Right lobe of liver (tissue), 6 donors: ENCODE measurements at regions not wholly inside any gene's neighbourhood (a gene's known extent, or its start where the extent isn't known, plus 50 kb on each side); places are given as distances from the start of the nearest gene placed in this dataset.

Experiments
- ATAC-seq, 4 donors: fragments of 200-7000 bp; cut with Tn5 transposase; one replicate each; pipeline ENCODE4 v1.9.1; 2020; ENCODE audit warnings: mild to moderate bottlenecking in 4 of 4, moderate library complexity in 4 of 4
- DNase-seq, 3 donors: peaks; one replicate each; pipeline ENCODE4 v3.0.0-alpha.2; 2020
- H3K27ac ChIP-seq, 3 donors: fragments of 200-600 bp; one replicate each; pipeline ENCODE4 v1.8.0; 2022
- H3K27me3 ChIP-seq, 2 donors: fragments of 200-600 bp; one replicate each; pipeline ENCODE4 v1.8.0; 2022
- H3K36me3 ChIP-seq, 4 donors: fragments of 200-600 bp; sonication (generic) in 1 of 4; one replicate each; pipeline versions ENCODE4 v1.5.1 to v1.8.0; 2017 to 2022; ENCODE audit warnings: control low read depth in 1 of 4
- H3K4me1 ChIP-seq, 4 donors: fragments of 200-600 bp; sonication (generic) in 1 of 4; one replicate each; pipeline versions ENCODE4 v1.5.1 to v1.8.0; 2017 to 2022; ENCODE audit warnings: control low read depth in 1 of 4
- H3K4me3 ChIP-seq, 3 donors: fragments of 200-600 bp; one replicate each; pipeline ENCODE4 v1.8.0; 2022
- H3K9me3 ChIP-seq, 4 donors: fragments of 200-600 bp; sonication (generic) in 1 of 4; one replicate each; pipeline versions ENCODE4 v1.5.1 to v1.8.0; 2017 to 2022; ENCODE audit warnings: control low read depth in 1 of 4
- CTCF ChIP-seq, 4 donors: fragments of 200-600 bp in 3 of 4; fragments of 450-650 bp in 1 of 4; IDR thresholded peaks; one replicate each; pipeline versions ENCODE4 v1.5.1 to v1.8.0; 2016 to 2022; ENCODE audit warnings: antibody characterized with exemption in 4 of 4, mild to moderate bottlenecking in 2 of 4
- POLR2A ChIP-seq: fragments of 450-650 bp; IDR thresholded peaks from one replicate; pipeline ENCODE4 v1.6.1; 2017; ENCODE audit warnings: antibody characterized with exemption, mild to moderate bottlenecking
- WGBS: methylation state at CpG from one replicate; pipeline ENCODE4 v1.1.6; 2018; ENCODE audit warnings: low coverage, low lambda C conversion rate; ENCODE audit not compliant: insufficient coverage; ENCODE audit errors: missing lambda C conversion rate; 5-methylcytosine and 5-hydroxymethylcytosine counted together
- intact Hi-C, 2 donors: fragments of 100-400 bp; cut with DNase I; formaldehyde crosslinking; loops; one replicate each; pipeline versions ENCODE4 v1.11.2 to v1.14.1; 2022
- donor health status: DM: no; HTN: yes; CAD: no.
- donor health status: DM: no; HTN: no; CAD: no.
- donor health status: DM: no; HTN: no; CAD: no.
- donor health status: DM: no; HTN: yes; CAD: no.
- donor health status: DM: no; HTN: yes; CAD: no.

GRCh38 chr6:4327841-4328240 lies 192.5 kb upstream of the ECI2 start:
- Histone ChIP-seq H3K4me1 (no peaks in the 10 kb centered on the region), H3K9me3 (no peaks in the 10 kb centered on the region), H3K36me3 (no peaks in the 10 kb centered on the region), H3K27ac (no peak overlapping the region), H3K4me3 (no peak overlapping the region), H3K27me3 (no peaks in the 10 kb centered on the region)
- 47% methylated on average over 1 of the region's 1 CpG for WGBS
- no peak for DNase-seq
- no peak for ATAC-seq
- TF ChIP-seq POLR2A, result no peak
- TF ChIP-seq CTCF (IDR thresholded peaks at IDR 0.05), result no peak
- intact Hi-C loops, result no loop called here

- no peak for ATAC-seq
- intact Hi-C loops, result no loop called here
- H3K9me3 ChIP-seq, result no peaks in the 10 kb centered on the region
- H3K4me1 ChIP-seq, result no peaks in the 10 kb centered on the region
- no peak overlapping the region for H3K4me3 ChIP-seq
- DNase-seq, result no peak
- TF ChIP-seq POLR2A (no peak), CTCF (IDR thresholded peaks at IDR 0.05) (no peak)
- no peak overlapping the region for H3K27ac ChIP-seq
- H3K36me3 ChIP-seq, result no peaks in the 10 kb centered on the region
- no peaks in the 10 kb centered on the region for H3K27me3 ChIP-seq
Measured at GRCh38 chr6:4324746-4325145, 189.4 kb upstream of the ECI2 start.

- WGBS, result 42% methylated on average over 2 of the region's 2 CpGs
- H3K9me3 ChIP-seq, result no peaks in the 10 kb centered on the region
- H3K36me3 ChIP-seq, result no peaks in the 10 kb centered on the region
- intact Hi-C loops, result no loop called here
- TF ChIP-seq CTCF (IDR thresholded peaks at IDR 0.05) (no peak), POLR2A (no peak)
- no peaks in the 10 kb centered on the region for H3K4me1 ChIP-seq
- H3K4me3 ChIP-seq, result no peak overlapping the region
- no peak for DNase-seq
- no peak for ATAC-seq
- H3K27me3 ChIP-seq, result no peaks in the 10 kb centered on the region
- no peak overlapping the region for H3K27ac ChIP-seq
Measured at GRCh38 chr6:4323322-4323721, 187.9 kb upstream of the ECI2 start.

- Histone ChIP-seq H3K4me1 (no peaks in the 10 kb centered on the region), H3K4me3 (no peak overlapping the region), H3K27me3 (no peaks in the 10 kb centered on the region), H3K9me3 (no peaks in the 10 kb centered on the region), H3K27ac (no peak overlapping the region), H3K36me3 (no peaks in the 10 kb centered on the region)
- no peak for DNase-seq
- 90% methylated on average over 1 of the region's 1 CpG for WGBS
- intact Hi-C loops, result no loop called here
- ATAC-seq, result no peak
- TF ChIP-seq CTCF (IDR thresholded peaks at IDR 0.05) (no peak), POLR2A (no peak)
Measured at GRCh38 chr6:4322846-4323309, 187.5 kb upstream of the ECI2 start.

- no peak overlapping the region for H3K27ac ChIP-seq
- H3K4me1 ChIP-seq, result no peaks in the 10 kb centered on the region
- no peak for TF ChIP-seq POLR2A
- TF ChIP-seq CTCF (IDR thresholded peaks at IDR 0.05), result no peak
- ATAC-seq, result no peak
- H3K27me3 ChIP-seq, result no peaks in the 10 kb centered on the region
- no peak for DNase-seq
- no peaks in the 10 kb centered on the region for H3K36me3 ChIP-seq
- intact Hi-C loops, result no loop called here
- H3K9me3 ChIP-seq, result no peaks in the 10 kb centered on the region
- no peak overlapping the region for H3K4me3 ChIP-seq
- WGBS, result 54% methylated on average over 5 of the region's 6 CpGs
Measured at GRCh38 chr6:4322134-4322845, 186.9 kb upstream of the ECI2 start.
